GM21360 (cell line): ENCODE measurements at regions not wholly inside any gene's neighbourhood (a gene's known extent, or its start where the extent isn't known, plus 50 kb on each side); places are given as distances from the start of the nearest gene placed in this dataset.
"Not testable (repeated sequence)": the region's sequence is repeated elsewhere in the genome, so short reads cannot be mapped to it uniquely, and the experiment has no call there.

Source experiments
- ATAC-seq: cut with Tn5 transposase; IDR thresholded peaks from one replicate; pipeline ENCODE4 v1.9.1; 2021; ENCODE audit warnings: mild to moderate bottlenecking, moderate library complexity; ENCODE audit not compliant: unreplicated experiment

DNA sequence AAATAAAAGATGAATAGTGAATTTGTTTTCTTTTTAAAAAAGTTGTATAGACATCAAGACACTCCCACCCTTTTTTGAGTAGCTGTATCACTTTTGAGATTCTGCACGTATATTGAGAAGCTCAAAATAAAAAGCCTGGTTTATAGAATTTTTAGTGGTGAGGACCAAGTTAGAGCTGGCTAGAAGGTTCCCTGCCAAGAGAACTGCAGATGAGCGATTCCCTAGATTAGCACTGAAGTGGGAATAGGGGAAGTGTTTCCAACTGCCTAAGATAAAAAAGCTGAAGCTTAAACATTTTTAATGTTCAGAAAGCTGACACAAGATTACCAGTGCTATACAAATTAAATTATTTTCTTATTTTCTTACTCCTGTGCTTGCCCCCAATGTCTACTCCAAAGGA, 135.7 kb upstream of the TMEM229A start:
- no peak for ATAC-seq

DNA sequence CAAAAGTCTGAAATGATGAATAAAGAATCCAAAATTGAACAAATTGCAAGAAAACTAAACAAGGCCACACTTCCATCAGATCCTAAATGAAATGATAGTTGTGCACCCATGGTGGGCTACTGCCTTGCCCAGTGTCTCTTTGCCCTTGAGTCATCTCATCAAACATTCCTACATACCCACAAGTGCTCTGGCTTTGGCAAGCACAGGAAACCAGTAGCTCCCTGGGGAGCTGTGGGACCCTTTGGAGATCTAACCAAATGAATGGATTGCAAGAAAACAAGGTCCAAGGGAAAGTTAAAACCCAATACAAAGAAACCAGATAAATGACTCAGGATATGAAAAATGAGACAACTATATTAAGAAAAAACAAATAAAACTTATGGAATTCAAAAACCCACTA, 129.8 kb upstream of the TMEM229A start:
- no peak for ATAC-seq

DNA sequence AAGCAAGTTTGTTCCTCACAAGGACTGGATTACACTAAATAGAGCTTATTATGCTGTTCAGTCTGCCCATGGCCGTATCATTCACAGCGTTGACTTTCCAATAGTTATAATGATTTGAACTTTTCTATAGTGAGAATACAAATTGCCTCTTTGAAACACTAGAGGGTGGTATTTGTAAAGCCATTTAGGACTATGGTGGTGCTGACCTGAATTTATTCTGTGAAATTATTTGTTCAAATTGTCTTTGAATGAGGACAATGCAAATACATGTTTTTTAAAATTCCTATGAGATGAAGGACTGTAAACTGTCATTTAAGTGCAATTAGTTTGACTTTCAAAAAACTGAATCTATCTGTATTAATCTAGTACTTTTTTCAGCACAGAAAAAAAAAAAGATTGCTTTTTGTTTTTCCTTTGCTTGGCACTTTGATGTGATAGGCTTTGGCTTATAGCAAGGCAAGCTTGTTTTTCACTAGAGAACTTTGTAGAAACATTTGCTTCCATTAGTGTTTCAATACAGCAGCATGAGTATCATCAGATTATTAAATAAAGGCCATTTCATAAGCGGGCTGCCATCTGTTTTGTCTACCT, 122.7 kb upstream of the TMEM229A start:
- ATAC-seq = no peak

DNA sequence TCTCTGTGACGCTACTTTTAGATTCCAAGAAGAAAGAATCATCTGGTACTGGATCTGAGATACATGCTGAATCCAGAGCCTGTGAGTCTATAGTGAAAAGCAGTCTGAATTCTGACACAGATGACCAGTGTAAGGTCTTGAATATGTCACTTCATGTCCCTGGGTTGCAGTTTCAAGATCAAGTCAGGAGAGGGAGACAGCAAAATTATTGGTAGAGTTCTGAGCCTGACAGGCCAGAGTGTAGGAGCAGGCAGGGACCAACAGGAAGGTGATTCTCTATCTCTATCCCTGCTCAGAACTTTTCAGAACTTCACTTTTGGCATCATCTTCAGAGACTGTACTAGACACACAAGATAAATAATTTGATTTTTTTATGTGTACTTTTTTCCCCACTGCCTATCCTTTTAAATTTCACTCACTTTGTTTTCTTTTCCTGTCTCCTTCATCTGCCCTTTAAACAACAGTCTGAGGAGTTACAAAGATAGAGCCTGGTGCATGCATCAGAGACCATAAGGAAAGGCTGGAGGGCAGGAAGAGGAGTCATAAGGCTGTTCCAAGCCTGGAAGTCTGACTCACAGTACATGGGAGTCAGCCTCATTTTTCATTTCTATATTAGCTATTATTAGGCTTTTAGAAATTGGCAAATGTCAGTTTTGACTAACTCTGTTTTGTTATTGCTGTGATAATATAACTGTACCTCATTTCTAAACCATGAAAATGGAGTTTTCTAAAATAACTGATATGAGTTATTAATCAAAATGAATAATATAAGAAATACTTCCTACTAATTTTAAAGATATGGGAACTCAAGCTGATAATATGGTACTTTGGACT, 120.2 kb upstream of the TMEM229A start:
- peak; percentile 70 for ATAC-seq

DNA sequence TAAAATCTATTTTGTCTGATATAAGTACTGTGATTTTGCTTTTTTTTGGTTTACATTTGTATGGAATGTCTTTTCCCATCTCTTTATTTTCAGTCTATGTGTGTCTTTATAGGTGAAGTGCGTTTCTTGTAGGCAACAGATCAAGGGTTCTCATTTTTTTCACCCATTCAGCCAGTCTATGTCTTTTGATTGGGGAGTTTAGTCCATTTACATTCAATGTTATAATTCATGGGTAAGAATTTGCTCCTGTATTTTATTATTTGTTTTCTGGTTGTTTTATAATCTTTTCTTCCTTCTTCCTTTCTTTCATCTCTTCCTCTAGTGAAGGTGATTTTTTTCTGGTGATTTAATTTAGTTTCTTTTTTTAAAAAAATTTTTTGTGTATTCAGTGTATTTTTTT, 104.8 kb upstream of the TMEM229A start:
- no peak for ATAC-seq

DNA sequence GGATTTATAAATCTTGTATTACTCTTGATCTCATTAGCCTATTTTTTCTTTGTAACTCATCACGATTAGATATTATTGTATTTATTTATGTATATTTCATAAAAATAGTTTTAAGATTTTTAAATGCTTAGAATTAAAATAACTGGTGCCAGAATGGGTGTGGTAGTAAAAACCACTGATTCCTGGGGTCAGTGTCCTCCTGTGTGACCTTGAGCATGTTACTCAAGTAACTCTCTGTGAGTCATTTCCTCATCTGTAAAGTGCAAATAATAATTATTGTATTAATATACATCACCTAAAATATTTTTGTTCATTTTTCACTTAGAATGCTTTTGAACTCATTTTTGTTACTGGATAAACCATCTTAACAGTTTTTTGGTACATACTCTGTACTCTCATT, 91.3 kb upstream of the TMEM229A start:
- ATAC-seq = no peak

DNA sequence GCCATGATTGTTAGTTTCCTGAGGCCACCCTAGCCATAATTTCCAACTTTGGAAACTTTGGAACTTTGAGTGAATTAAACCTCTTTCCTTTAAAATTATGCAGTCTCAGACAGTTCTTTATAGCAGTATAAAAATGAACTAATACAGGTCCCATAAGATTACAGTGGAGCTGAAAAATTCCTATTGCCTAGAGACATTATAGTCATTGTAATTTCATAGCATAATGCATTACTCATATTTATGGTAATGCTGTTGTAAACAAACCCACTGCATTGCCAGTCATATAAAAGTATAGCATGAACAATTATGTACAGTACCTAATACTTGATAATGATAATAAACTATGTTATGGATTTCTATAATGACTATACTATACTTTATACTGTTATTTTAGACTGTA, 88.0 kb upstream of the TMEM229A start:
- ATAC-seq = no peak

DNA sequence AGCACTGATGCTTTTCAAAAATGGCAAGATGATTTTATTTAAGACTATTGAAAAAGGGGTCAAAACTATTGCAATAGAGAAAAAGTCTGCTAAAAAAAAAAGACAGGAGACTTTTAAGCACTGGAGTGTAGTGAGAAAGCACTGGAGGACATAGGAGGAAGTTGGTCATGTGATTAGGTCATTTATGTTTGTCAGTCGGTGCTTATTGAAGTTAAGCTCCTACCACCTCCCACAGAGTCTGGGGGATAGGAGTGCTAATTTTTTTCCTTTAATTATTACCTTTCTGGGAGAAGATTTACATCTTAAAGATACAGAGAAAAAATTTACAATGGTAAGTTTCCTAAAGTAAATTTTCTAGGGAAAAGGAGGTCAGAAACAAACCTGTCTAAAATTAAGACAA, 80.2 kb upstream of the TMEM229A start:
- ATAC-seq = no peak

DNA sequence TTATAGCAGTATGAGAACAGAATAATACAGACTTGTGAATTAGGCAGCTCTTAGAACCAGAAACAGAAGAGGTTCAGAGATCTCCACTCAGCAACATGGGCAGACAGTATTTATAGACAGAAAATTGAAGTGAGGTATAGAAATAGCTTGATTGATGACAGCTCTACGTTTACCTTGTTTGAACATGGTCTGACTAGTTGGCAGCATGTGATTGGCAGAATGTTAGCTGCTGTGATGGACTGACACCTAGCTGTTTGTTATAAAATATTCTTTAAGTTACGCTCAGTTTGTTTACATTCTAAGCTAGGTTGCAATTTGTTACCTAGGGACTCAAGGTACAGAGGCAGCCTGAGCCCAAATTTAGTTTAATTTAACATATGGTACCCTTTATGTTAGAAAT, 73.7 kb upstream of the TMEM229A start:
- no peak for ATAC-seq

DNA sequence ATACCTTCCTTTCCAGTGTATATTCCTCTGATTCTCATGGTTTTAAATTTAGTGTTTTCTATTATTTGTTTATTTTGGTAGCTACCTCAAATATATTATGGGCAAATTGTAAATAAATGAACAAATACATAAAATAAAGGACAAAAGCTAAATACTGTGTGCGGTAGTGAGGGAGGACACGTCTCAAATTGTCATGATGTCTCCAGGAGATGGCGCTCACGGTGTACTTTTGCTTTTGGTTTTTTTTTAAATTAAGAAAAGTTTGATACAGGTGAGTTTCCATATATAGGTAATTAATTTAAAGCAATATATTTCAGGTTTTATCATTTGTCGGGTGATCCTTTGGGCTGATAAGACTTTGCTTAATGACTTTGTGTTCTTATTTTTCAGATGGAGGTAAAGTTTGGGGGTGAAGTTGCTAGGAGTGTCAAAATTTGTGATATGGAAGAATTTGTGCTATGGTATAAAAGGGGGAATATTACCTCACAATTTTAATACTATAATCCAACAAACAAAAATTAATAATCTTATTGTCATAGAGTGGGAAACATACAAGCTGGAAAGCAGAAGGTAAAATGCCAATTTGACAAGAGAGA, 68.4 kb upstream of the TMEM229A start:
- ATAC-seq = no peak

DNA sequence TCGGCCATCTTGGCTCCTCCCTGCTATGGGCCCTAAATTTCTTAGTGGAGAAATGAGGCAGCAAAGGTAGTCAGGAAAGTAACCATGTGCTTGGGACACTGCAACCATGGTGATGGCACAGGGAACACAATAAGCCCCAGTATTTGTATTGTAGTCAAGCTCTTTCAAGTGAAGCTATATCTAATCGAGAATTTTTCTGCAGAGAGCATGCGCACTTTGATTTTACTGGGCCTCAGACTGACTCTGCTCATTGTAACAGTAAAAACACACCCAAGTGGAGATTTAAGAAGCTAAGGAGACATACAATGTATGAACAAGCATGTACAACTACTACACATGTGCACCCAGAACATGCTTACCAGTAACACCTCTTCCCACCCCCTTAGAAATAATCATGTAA, 67.3 kb upstream of the TMEM229A start:
- no peak for ATAC-seq

DNA sequence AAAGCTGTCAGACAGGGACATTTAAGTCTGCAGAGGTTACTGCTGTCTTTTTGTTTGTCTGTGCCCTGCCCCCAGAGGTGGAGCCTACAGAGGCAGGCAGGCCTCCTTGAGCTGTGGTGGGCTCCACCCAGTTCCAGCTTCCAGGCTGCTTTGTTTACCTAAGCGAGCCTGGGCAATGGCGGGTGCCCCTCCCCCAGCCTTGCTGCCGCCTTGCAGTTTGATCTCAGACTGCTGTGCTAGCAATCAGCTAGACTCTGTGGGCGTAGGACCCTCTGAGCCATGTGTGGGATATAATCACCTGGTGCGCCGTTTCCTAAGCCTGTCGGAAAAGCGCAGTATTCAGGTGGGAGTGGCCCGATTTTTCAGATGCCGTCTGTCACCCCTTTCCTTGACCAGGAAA, 66.7 kb upstream of the TMEM229A start:
- not testable (repeated sequence) for ATAC-seq

DNA sequence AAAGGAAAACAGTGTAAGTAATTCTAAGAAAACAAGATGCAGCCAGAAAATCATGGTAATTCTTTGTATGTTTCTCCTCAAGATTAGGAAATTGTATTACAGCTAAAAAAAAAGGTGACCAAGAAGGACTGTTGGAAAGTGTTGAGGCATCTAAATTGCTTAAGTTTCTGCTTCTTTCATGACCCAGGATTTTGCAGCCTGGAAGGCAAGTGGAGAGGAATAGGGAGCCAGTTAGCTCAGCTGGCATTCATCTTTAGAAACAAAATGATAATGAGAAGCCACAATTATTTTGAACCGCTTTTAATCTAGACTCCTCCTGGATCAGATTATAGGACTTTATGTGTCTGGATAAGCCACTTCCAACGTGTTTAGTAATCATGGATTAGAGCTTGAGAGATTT, 56.8 kb upstream of the TMEM229A start:
- ATAC-seq = no peak

DNA sequence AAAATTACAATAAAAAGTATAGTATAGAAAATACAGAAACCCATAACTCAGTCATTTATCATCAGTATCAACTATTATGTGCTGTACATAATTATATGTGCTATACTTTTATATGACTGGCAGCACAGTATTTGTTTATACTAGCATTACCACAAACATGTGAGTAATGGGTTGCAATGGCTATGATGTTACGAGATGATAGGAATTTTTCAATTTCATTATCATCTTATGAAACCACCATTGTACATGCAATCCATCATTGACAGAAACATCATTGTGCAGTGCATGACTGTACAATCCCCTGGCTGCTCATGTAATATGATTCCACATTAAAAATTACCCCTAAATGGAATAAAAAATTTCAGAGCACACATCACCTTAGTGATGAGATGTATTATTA, 55.7 kb upstream of the TMEM229A start:
- no peak for ATAC-seq

DNA sequence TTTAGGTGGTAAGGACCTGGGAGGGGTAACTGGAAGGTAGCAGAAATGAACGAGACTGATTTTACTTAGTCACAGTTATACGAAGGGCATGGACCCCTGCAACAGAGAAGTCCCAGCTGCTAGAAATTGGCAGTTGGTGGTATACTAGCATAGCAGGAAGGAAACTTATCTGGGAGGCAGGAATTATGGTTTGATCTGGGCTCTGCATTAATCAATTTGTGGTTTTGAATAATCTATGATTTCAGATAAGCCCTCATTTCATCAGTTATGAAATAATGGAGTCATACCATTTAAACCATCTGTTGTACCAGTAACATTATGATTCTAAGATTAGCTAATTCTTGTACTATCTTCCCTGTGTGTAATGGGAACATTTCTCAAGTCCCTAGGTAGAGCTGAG, 54.0 kb upstream of the TMEM229A start:
- ATAC-seq = no peak

DNA sequence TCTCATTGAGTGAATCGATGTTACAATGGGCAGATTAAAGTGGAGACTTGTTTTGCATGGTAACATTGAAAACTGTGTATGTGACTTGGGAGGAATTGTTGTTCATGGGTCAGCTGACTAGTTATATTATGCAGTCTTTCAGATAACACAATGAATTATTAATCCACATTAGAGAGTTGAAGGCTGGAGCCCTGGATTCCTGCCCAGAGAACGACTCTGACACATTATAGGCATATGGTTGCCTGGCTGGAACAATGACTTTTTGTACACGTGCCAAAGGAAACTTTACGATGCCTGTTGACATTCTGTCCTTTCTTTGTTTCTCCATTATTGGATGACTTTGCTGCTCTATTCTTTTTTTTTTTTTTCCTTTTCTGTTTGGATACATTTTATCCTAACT, 52.3 kb upstream of the TMEM229A start:
- no peak for ATAC-seq

DNA sequence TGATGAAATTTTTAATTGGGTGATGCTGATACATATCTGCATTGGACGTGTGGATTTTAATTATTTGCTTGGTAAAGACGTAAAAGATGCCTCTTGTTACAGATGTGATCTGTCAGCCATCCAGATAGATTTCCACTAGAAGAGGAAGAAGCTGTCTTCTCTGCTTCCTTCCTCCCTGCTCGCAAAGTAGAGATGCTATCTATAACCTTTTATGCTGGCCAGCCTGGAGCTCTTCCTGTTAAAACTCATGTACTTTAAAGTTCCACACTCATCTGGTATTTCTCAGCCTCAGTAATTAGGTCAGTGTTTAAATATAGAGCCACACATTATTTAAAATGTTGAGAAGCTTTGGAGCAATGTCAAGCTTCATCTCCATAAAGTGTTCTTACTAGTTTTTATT, 51.2 kb upstream of the TMEM229A start:
- ATAC-seq = no peak
